Uterus (tissue), 3 donors: ENCODE measurements at regions not wholly inside any gene's neighbourhood (a gene's known extent, or its start where the extent isn't known, plus 50 kb on each side); places are given as distances from the start of the nearest gene placed in this dataset.

Experiments used
- DNase-seq, 2 donors: peaks; one replicate each; pipeline ENCODE4 v3.0.0-alpha.2; 2019 to 2020
- H3K27ac ChIP-seq, 2 donors: fragments of 200-600 bp; sonication (generic); 1 replicate in 1 of 2; 2 replicates in 1 of 2; pipeline ENCODE4 v1.5.1; 2016 to 2018
- H3K27me3 ChIP-seq, 2 donors: fragments of 200-600 bp; sonication (generic); one replicate each; pipeline ENCODE4 v1.5.1; 2018 to 2019; ENCODE audit warnings: control low read depth in 1 of 2
- H3K36me3 ChIP-seq, 2 donors: fragments of 200-600 bp; sonication (generic); one replicate each; pipeline ENCODE4 v1.5.1; 2019; ENCODE audit warnings: control low read depth in 1 of 2
- H3K4me1 ChIP-seq, 2 donors: fragments of 200-600 bp; sonication (generic); one replicate each; pipeline ENCODE4 v1.5.1; 2018 to 2019; ENCODE audit warnings: control low read depth in 1 of 2
- H3K4me3 ChIP-seq, 2 donors: fragments of 200-600 bp; sonication (generic); 1 replicate in 1 of 2; 2 replicates in 1 of 2; pipeline ENCODE4 v1.5.1; 2018 to 2019; ENCODE audit warnings: mild to moderate bottlenecking in 1 of 2
- H3K9me3 ChIP-seq, 2 donors: fragments of 200-600 bp; sonication (generic); one replicate each; pipeline ENCODE4 v1.5.1; 2019; ENCODE audit warnings: control low read depth in 1 of 2
- POLR2A ChIP-seq, 2 donors: fragments of 450-650 bp; IDR thresholded peaks; one replicate each; pipeline ENCODE4 v1.6.1; 2016; ENCODE audit warnings: antibody characterized with exemption in 2 of 2, mild to moderate bottlenecking in 1 of 2, moderate library complexity in 1 of 2
- intact Hi-C: fragments of 100-400 bp; cut with DNase I; formaldehyde crosslinking; loops from one replicate; pipeline ENCODE4 v1.15.1; 2023; ENCODE audit warnings: low total_unique reads
- TF ChIP-seq, protein P1 (sequence below), 4 experiments: fragments of 200-600 bp in 2 of 4; fragments of 450-650 bp in 2 of 4; sonication (generic) in 2 of 4; IDR thresholded peaks; one replicate each; pipeline ENCODE4 v1.5.1; 2016 to 2019; ENCODE audit warnings: antibody characterized with exemption in 4 of 4, mild to moderate bottlenecking in 2 of 4, moderate library complexity in 1 of 4
- donor health status: DM: yes; HTN: yes; CAD: no.

- Histone ChIP-seq H3K4me1 (no peaks in the 10 kb centered on the region), H3K4me3 (no peak overlapping the region)
These were observed 244.8 kb downstream of the DUSP10 start for GRCh38 chr1:221497046-221497445.

DNA sequence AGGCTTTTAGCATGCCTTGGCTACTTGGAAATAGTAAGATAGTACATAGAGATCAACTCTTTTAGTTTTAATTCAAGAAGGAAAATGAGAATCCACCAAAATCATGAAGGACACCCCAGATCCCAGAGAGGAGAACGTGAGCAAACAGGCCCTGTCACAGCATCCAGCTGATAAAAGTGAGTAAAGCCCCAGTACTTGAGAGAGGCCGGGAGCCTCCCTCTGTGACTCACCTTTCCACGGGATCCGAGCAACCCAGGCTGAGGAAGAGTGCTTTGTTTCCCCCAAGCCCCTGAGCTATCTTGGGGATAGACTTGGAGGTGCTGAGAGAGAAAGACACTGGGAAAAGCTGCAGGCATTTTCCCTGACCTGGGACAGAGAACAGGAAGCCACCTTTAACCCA, 238.6 kb downstream of the DUSP10 start:
- Histone ChIP-seq H3K4me1 (no peaks in the 10 kb centered on the region), H3K36me3 (no peaks in the 10 kb centered on the region), H3K27me3 (no peaks in the 10 kb centered on the region), H3K9me3 (no peaks in the 10 kb centered on the region), H3K27ac (no peak overlapping the region), H3K4me3 (no peak overlapping the region)
- intact Hi-C loops = no loop called here
- no peak for DNase-seq
- TF ChIP-seq, protein P1, sequence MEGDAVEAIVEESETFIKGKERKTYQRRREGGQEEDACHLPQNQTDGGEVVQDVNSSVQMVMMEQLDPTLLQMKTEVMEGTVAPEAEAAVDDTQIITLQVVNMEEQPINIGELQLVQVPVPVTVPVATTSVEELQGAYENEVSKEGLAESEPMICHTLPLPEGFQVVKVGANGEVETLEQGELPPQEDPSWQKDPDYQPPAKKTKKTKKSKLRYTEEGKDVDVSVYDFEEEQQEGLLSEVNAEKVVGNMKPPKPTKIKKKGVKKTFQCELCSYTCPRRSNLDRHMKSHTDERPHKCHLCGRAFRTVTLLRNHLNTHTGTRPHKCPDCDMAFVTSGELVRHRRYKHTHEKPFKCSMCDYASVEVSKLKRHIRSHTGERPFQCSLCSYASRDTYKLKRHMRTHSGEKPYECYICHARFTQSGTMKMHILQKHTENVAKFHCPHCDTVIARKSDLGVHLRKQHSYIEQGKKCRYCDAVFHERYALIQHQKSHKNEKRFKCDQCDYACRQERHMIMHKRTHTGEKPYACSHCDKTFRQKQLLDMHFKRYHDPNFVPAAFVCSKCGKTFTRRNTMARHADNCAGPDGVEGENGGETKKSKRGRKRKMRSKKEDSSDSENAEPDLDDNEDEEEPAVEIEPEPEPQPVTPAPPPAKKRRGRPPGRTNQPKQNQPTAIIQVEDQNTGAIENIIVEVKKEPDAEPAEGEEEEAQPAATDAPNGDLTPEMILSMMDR (IDR thresholded peaks at IDR 0.05) = no peak
- TF ChIP-seq POLR2A (IDR thresholded peaks at IDR 0.05) = no peak

More at GRCh38 chr1:221497046-221497445, 244.8 kb downstream of the DUSP10 start:
- Histone ChIP-seq H3K36me3 (no peaks in the 10 kb centered on the region), H3K27ac (no peak overlapping the region), H3K9me3 (no peaks in the 10 kb centered on the region), H3K27me3 (no peaks in the 10 kb centered on the region)
- intact Hi-C loops = no loop called here
- DNase-seq = no peak
- TF ChIP-seq, protein P1 (IDR thresholded peaks at IDR 0.05) = no peak
- no peak for TF ChIP-seq POLR2A (IDR thresholded peaks at IDR 0.05)

GRCh38 chr1:221509575-221510355, 232.1 kb downstream of the DUSP10 start:
- H3K4me1 ChIP-seq = no peaks in the 10 kb centered on the region
- DNase-seq = no peak
- no peaks in the 10 kb centered on the region for H3K36me3 ChIP-seq
- TF ChIP-seq, protein P1 (IDR thresholded peaks at IDR 0.05) = no peak
- TF ChIP-seq POLR2A (IDR thresholded peaks at IDR 0.05) = no peak
- intact Hi-C loops = no loop called here
- no peak overlapping the region for H3K27ac ChIP-seq
- H3K4me3 ChIP-seq = no peak overlapping the region
- H3K9me3 ChIP-seq = no peaks in the 10 kb centered on the region
- H3K27me3 ChIP-seq = no peaks in the 10 kb centered on the region

GRCh38 chr1:221510793-221511503, 230.9 kb downstream of the DUSP10 start:
- Histone ChIP-seq H3K4me3 (no peak overlapping the region), H3K4me1 (no peaks in the 10 kb centered on the region), H3K9me3 (no peaks in the 10 kb centered on the region), H3K27me3 (no peaks in the 10 kb centered on the region), H3K36me3 (no peaks in the 10 kb centered on the region), H3K27ac (no peak overlapping the region)
- no peak for DNase-seq
- TF ChIP-seq POLR2A (IDR thresholded peaks at IDR 0.05) = no peak
- TF ChIP-seq, protein P1 (IDR thresholded peaks at IDR 0.05) = no peak
- intact Hi-C loops = no loop called here

GRCh38 chr1:221511797-221512196, 230.1 kb downstream of the DUSP10 start:
- Histone ChIP-seq H3K9me3 (no peaks in the 10 kb centered on the region), H3K27me3 (no peaks in the 10 kb centered on the region), H3K36me3 (no peaks in the 10 kb centered on the region), H3K27ac (no peak overlapping the region), H3K4me1 (no peaks in the 10 kb centered on the region), H3K4me3 (no peak overlapping the region)
- TF ChIP-seq POLR2A (IDR thresholded peaks at IDR 0.05) = no peak
- TF ChIP-seq, protein P1 (IDR thresholded peaks at IDR 0.05) = no peak
- no peak for DNase-seq
- intact Hi-C loops = no loop called here
